KMS-11 (cell line): ENCODE measurements at regions not wholly inside any gene's neighbourhood (a gene's known extent, or its start where the extent isn't known, plus 50 kb on each side); places are given as distances from the start of the nearest gene placed in this dataset.

Source experiments
- H2AFZ ChIP-seq: fragments of 200-600 bp; sonication (generic); 2 replicates; pipeline ENCODE4 v1.6.1; 2016; ENCODE audit warnings: antibody characterized with exemption, mixed run types, low read depth
- H3K27ac ChIP-seq: fragments of 200-600 bp; sonication (generic); 2 replicates; pipeline ENCODE4 v1.6.1; 2016; ENCODE audit warnings: mild to moderate bottlenecking, mixed run types
- H3K27me3 ChIP-seq: fragments of 200-600 bp; sonication (generic); 2 replicates; pipeline ENCODE4 v1.6.1; 2017; ENCODE audit warnings: mild to moderate bottlenecking, low read depth, mixed run types, moderate library complexity; ENCODE audit not compliant: insufficient read depth
- H3K36me3 ChIP-seq: fragments of 200-600 bp; sonication (generic); 2 replicates; pipeline ENCODE4 v1.6.1; 2017; ENCODE audit warnings: mild to moderate bottlenecking, mixed run types; ENCODE audit not compliant: insufficient read depth
- H3K4me1 ChIP-seq: fragments of 200-600 bp; sonication (generic); 2 replicates; pipeline ENCODE4 v1.6.1; 2016; ENCODE audit warnings: mild to moderate bottlenecking, low read depth, mixed run types; ENCODE audit not compliant: poor library complexity, severe bottlenecking
- H3K4me2 ChIP-seq: fragments of 200-600 bp; sonication (generic); 2 replicates; pipeline ENCODE4 v1.7.0; 2016; ENCODE audit warnings: mild to moderate bottlenecking, mixed run types
- H3K4me3 ChIP-seq: fragments of 200-600 bp; sonication (generic); IDR thresholded peaks from 2 replicates; pipeline ENCODE4 v1.6.1; 2017; ENCODE audit warnings: low read depth, low read length, mixed read lengths; ENCODE audit not compliant: insufficient read depth
- H3K79me2 ChIP-seq: fragments of 200-600 bp; sonication (generic); 2 replicates; pipeline ENCODE4 v1.6.1; 2016; ENCODE audit warnings: low read depth, mixed run types; ENCODE audit not compliant: insufficient read depth
- H3K9ac ChIP-seq: fragments of 200-600 bp; sonication (generic); 2 replicates; pipeline ENCODE4 v1.6.1; 2016; ENCODE audit warnings: mild to moderate bottlenecking, mixed run types
- H4K20me1 ChIP-seq: fragments of 200-600 bp; sonication (generic); 2 replicates; pipeline ENCODE4 v1.6.1; 2016; ENCODE audit warnings: mild to moderate bottlenecking, mixed run types; ENCODE audit not compliant: insufficient read depth
- TF ChIP-seq, protein P1 (sequence below): fragments of 200-600 bp; sonication (generic); conservative IDR thresholded peaks from 2 replicates; pipeline ENCODE4 v1.6.1; 2017; ENCODE audit warnings: low read depth, mild to moderate bottlenecking, antibody characterized with exemption, low read length, moderate library complexity, mixed read lengths

DNA sequence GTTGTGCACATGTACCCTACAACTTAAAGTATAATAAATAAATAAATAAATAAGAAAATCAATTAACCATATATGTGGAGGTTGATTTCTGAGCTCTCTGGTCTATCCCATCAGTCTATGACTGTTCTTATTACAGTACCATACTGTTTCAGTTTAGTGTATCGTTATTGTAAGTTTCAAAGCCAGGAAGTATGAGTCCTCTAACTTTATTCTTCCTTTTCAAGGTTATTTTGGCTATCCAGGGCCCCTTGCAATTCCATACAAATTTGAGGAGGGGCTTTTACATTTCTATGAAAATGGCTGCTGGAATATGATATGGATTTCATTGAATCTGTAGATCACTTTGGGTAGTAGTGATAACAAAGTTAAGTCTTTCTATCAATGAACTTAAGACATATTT is 96.9 kb upstream of the BCL9 start:
- Histone ChIP-seq H3K9ac (no peak overlapping the region), H3K4me3 (no peak overlapping the region), H3K27me3 (no peaks in the 10 kb centered on the region), H3K4me2 (no peak overlapping the region), H3K4me1 (no peaks in the 10 kb centered on the region), H4K20me1 (no peaks in the 10 kb centered on the region), H2AFZ (no peak overlapping the region), H3K79me2 (no peaks in the 10 kb centered on the region), H3K36me3 (no peaks in the 10 kb centered on the region), H3K27ac (no peak overlapping the region)
- TF ChIP-seq, protein P1, sequence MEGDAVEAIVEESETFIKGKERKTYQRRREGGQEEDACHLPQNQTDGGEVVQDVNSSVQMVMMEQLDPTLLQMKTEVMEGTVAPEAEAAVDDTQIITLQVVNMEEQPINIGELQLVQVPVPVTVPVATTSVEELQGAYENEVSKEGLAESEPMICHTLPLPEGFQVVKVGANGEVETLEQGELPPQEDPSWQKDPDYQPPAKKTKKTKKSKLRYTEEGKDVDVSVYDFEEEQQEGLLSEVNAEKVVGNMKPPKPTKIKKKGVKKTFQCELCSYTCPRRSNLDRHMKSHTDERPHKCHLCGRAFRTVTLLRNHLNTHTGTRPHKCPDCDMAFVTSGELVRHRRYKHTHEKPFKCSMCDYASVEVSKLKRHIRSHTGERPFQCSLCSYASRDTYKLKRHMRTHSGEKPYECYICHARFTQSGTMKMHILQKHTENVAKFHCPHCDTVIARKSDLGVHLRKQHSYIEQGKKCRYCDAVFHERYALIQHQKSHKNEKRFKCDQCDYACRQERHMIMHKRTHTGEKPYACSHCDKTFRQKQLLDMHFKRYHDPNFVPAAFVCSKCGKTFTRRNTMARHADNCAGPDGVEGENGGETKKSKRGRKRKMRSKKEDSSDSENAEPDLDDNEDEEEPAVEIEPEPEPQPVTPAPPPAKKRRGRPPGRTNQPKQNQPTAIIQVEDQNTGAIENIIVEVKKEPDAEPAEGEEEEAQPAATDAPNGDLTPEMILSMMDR, result no peak

DNA sequence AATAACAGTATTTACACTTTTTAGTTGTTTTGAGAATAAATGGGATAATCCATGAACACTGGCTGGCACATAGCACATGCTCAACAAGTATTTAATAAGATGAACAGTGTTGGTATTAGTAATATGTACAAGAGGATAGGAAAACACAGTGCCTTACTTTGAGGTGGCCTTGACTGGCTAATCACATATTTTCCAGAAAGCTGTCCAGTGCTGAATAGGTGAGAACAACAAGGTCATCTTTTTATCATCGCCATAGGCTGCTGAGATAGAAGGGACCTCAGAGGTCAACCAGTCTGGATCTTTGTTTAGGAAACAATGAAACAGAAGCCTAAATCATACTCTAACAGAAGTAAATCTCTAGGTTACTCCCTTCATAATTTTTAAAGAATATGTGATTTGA is 89.7 kb upstream of the BCL9 start:
- TF ChIP-seq, protein P1, result no peak
- Histone ChIP-seq H3K27ac (no peak overlapping the region), H3K27me3 (no peaks in the 10 kb centered on the region), H3K36me3 (no peaks in the 10 kb centered on the region), H3K4me2 (no peak overlapping the region), H3K4me1 (no peaks in the 10 kb centered on the region), H3K9ac (no peak overlapping the region), H3K4me3 (no peak overlapping the region), H3K79me2 (no peaks in the 10 kb centered on the region), H4K20me1 (no peaks in the 10 kb centered on the region), H2AFZ (no peak overlapping the region)

DNA sequence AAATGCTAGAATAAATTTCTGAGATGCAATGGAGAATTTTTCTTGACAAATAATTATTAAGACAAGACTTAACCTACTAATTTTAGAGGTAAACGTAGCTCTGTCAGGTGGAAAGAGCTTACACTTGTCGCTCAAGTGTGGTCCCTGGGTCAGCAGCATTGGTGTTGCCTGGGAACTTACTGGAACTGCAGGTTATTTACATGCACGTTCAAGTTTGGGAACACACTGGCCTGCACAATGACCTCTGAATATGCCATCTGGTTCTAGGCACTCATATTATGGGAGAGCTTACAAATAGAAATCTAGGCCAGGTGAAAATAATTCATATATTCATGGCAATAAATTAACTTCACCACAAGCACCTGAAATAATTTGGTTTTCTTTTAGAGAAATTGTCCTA is 88.5 kb upstream of the BCL9 start:
- H3K9ac ChIP-seq, result no peak overlapping the region
- H3K27ac ChIP-seq, result no peak overlapping the region
- no peaks in the 10 kb centered on the region for H3K36me3 ChIP-seq
- no peaks in the 10 kb centered on the region for H4K20me1 ChIP-seq
- no peaks in the 10 kb centered on the region for H3K27me3 ChIP-seq
- H3K4me1 ChIP-seq, result no peaks in the 10 kb centered on the region
- H3K79me2 ChIP-seq, result no peaks in the 10 kb centered on the region
- TF ChIP-seq, protein P1, result no peak
- H3K4me3 ChIP-seq, result no peak overlapping the region
- no peak overlapping the region for H2AFZ ChIP-seq
- H3K4me2 ChIP-seq, result no peak overlapping the region

DNA sequence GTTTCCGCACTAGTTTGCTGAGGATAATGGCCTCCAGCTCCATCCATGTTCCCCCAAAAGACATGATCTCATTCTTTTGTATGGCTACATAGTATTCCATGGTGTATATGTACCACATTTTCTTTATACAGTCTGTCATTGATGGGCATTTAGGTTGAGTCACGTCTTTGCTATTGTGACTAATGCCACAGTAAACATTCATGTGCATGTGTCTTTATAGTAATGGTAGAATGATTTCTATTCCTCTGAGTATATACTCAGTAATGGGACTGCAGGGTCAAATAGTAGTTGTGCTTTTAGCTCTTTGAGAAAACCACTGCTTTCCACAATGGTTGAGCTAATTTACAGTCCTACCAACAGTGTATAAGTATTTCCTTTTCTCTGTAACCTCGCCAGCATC is 78.3 kb upstream of the BCL9 start:
- no peak overlapping the region for H3K9ac ChIP-seq
- H3K27ac ChIP-seq, result no peak overlapping the region
- no peaks in the 10 kb centered on the region for H4K20me1 ChIP-seq
- no peaks in the 10 kb centered on the region for H3K79me2 ChIP-seq
- no peak overlapping the region for H2AFZ ChIP-seq
- no peaks in the 10 kb centered on the region for H3K4me1 ChIP-seq
- no peak overlapping the region for H3K4me3 ChIP-seq
- no peaks in the 10 kb centered on the region for H3K27me3 ChIP-seq
- no peaks in the 10 kb centered on the region for H3K36me3 ChIP-seq
- TF ChIP-seq, protein P1, result no peak
- H3K4me2 ChIP-seq, result no peak overlapping the region

DNA sequence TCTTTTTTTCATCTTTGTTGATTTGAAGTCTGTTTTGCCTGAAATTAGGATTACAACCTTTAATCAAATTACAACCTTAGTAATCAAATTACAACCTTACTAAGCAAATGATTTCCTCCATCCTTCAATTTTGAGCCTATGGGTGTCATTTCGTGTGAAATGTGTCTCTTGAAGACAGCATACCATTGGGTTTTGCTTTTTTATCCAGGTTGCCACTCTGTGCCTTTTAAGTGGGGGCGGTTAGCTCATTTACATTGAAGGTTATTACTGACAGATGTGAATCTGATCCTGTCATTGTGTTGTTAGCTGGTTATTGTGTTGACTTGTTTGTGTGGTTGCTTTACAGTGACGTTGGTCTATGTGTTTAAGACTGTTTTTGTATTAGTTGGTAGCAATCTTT is 74.8 kb upstream of the BCL9 start:
- no peaks in the 10 kb centered on the region for H3K36me3 ChIP-seq
- no peak overlapping the region for H3K4me3 ChIP-seq
- no peak overlapping the region for H3K9ac ChIP-seq

More for the DNA sequence above, 74.8 kb upstream of the BCL9 start:
- TF ChIP-seq, protein P1, result no peak
- Histone ChIP-seq H3K27me3 (no peaks in the 10 kb centered on the region), H2AFZ (no peak overlapping the region), H3K27ac (no peak overlapping the region), H3K4me2 (no peak overlapping the region), H3K79me2 (no peaks in the 10 kb centered on the region), H3K4me1 (no peaks in the 10 kb centered on the region), H4K20me1 (no peaks in the 10 kb centered on the region)
